GM06990 (cell line): ENCODE measurements at regions not wholly inside any gene's neighbourhood (a gene's known extent, or its start where the extent isn't known, plus 50 kb on each side); places are given as distances from the start of the nearest gene placed in this dataset.

Source experiments
- DNase-seq: peaks from one replicate; pipeline ENCODE4 v3.0.0-alpha.2; 2011; ENCODE audit not compliant: insufficient read length; ENCODE audit errors: extremely low read depth
- H3K27me3 ChIP-seq: replicated peaks from 2 replicates; pipeline ENCODE4 v1.6.0; 2011; ENCODE audit warnings: low read length; ENCODE audit not compliant: control insufficient read depth, insufficient read depth
- H3K36me3 ChIP-seq: 2 replicates; pipeline ENCODE4 v1.5.1; 2011; ENCODE audit warnings: low read length; ENCODE audit not compliant: control insufficient read depth, insufficient read depth
- H3K4me3 ChIP-seq: replicated peaks from 2 replicates; pipeline ENCODE4 v1.5.1; 2011; ENCODE audit warnings: low read depth, mild to moderate bottlenecking, control low read depth, low read length
- TF ChIP-seq, protein P1 (sequence below): IDR thresholded peaks from 2 replicates; pipeline ENCODE4 v1.5.1; 2011; ENCODE audit warnings: low read length, control low read depth, mild to moderate bottlenecking, inconsistent platforms; ENCODE audit not compliant: insufficient read depth, poor library complexity, severe bottlenecking

GRCh38 chr4:136357556-136357955 is 1174.7 kb downstream of the PCDH18 start:
- no peaks in the 10 kb centered on the region for H3K27me3 ChIP-seq
- TF ChIP-seq, protein P1, sequence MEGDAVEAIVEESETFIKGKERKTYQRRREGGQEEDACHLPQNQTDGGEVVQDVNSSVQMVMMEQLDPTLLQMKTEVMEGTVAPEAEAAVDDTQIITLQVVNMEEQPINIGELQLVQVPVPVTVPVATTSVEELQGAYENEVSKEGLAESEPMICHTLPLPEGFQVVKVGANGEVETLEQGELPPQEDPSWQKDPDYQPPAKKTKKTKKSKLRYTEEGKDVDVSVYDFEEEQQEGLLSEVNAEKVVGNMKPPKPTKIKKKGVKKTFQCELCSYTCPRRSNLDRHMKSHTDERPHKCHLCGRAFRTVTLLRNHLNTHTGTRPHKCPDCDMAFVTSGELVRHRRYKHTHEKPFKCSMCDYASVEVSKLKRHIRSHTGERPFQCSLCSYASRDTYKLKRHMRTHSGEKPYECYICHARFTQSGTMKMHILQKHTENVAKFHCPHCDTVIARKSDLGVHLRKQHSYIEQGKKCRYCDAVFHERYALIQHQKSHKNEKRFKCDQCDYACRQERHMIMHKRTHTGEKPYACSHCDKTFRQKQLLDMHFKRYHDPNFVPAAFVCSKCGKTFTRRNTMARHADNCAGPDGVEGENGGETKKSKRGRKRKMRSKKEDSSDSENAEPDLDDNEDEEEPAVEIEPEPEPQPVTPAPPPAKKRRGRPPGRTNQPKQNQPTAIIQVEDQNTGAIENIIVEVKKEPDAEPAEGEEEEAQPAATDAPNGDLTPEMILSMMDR, result no peak
- no peaks in the 10 kb centered on the region for H3K36me3 ChIP-seq
- H3K4me3 ChIP-seq, result no peak overlapping the region
- DNase-seq, result no peak

GRCh38 chr4:136355970-136356369 is 1176.3 kb downstream of the PCDH18 start:
- no peak for DNase-seq
- no peak overlapping the region for H3K4me3 ChIP-seq
- TF ChIP-seq, protein P1, result no peak
- H3K27me3 ChIP-seq, result no peaks in the 10 kb centered on the region
- no peaks in the 10 kb centered on the region for H3K36me3 ChIP-seq

- Histone ChIP-seq H3K36me3 (no peaks in the 10 kb centered on the region), H3K27me3 (no peaks in the 10 kb centered on the region), H3K4me3 (no peak overlapping the region)
- TF ChIP-seq, protein P1, result no peak
- DNase-seq, result no peak
Observed at GRCh38 chr4:136343340-136343739, 1189.0 kb downstream of the PCDH18 start.

DNA sequence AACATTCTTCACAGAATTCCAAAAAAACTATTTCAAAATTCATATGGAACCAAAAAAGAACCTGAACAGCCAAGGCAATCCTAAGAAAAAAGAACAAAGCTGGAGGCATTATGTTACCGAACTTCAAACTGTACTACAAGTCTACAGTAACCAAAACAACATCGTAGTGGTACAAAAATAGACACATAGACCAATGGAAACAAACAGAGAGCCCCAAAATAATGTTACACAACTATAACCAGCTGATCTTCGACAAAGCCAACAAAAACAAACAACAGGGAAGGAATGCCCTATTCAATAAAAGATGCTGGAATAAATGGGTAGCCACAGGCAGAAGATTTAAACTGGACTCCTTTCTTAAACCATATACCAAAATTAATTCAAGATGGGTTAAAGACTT is 1189.6 kb downstream of the PCDH18 start:
- no peaks in the 10 kb centered on the region for H3K36me3 ChIP-seq
- no peak for DNase-seq
- H3K27me3 ChIP-seq, result no peaks in the 10 kb centered on the region
- no peak overlapping the region for H3K4me3 ChIP-seq
- TF ChIP-seq, protein P1, result no peak

GRCh38 chr4:136337216-136337615 is 1195.1 kb downstream of the PCDH18 start:
- Histone ChIP-seq H3K27me3 (no peaks in the 10 kb centered on the region), H3K36me3 (no peaks in the 10 kb centered on the region), H3K4me3 (no peak overlapping the region)
- no peak for DNase-seq
- TF ChIP-seq, protein P1, result no peak

DNA sequence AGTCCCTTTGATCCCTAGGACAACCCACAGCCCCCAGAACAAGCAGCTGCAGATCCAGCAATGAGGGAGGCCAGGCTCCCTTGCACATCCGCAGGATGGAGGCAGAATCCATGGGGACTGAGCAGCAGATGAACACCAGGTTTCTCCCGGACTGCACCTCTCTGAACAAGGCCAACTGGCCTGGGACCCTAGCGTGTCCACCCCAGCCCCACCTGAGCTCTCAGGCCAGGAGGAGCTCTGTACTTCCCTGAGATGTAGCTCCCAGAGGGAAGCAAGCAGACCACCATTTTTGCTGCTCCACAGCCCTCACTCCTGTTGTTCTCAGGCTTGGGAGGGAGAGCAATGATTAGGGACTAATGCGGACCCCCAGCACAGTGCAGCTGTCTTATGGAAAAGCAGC is 1195.8 kb downstream of the PCDH18 start:
- Histone ChIP-seq H3K27me3 (no peaks in the 10 kb centered on the region), H3K36me3 (no peaks in the 10 kb centered on the region), H3K4me3 (no peak overlapping the region)
- no peak for DNase-seq
- TF ChIP-seq, protein P1, result no peak
